GM12892 (cell line): ENCODE measurements at regions not wholly inside any gene's neighbourhood (a gene's known extent, or its start where the extent isn't known, plus 50 kb on each side); places are given as distances from the start of the nearest gene placed in this dataset.

Experiments used
- POLR2A ChIP-seq: IDR thresholded peaks from 2 replicates; pipeline ENCODE4 v1.6.1; 2011; ENCODE audit warnings: low read depth, low read length, control low read depth
- POLR2AphosphoS5 ChIP-seq: IDR thresholded peaks from 2 replicates; pipeline ENCODE4 v1.6.1; 2011; ENCODE audit warnings: low read depth, low read length, control low read depth
- TAF1 ChIP-seq: IDR thresholded peaks from 2 replicates; pipeline ENCODE4 v1.6.1; 2011; ENCODE audit warnings: low read depth, mild to moderate bottlenecking, control low read depth, low read length, borderline replicate concordance

DNA sequence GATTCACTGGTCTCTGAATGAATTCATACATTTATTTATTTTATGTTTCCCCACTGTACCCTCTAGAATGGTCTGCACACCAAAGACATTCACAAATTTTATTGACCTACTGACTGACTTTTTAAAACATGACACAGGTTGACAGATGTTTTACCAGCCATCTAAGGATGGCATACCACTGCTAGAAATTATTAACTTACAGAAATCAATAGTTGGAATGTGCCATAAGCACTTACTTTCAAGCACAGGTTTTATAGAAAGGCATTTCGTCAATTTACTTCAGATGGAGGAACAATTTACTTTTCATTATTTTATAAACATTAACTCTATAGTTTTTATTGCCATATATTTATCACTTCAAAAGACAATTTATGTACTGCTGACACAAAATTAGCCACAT, 448.7 kb upstream of the FBXO33 start:
- TF ChIP-seq POLR2A (no peak), POLR2AphosphoS5 (no peak), TAF1 (no peak)
